DND-41 (cell line): ENCODE measurements at regions not wholly inside any gene's neighbourhood (a gene's known extent, or its start where the extent isn't known, plus 50 kb on each side); places are given as distances from the start of the nearest gene placed in this dataset.

Source experiments
- CTCF ChIP-seq: IDR thresholded peaks from 2 replicates; pipeline ENCODE4 v1.5.1; 2012; ENCODE audit warnings: borderline replicate concordance, low read length, moderate library complexity, mild to moderate bottlenecking; ENCODE audit not compliant: poor library complexity, severe bottlenecking; ENCODE audit errors: extremely low read depth
- EZH2 ChIP-seq: IDR thresholded peaks from 3 replicates; pipeline ENCODE4 v1.6.1; 2012; ENCODE audit warnings: borderline replicate concordance, low read depth, mild to moderate bottlenecking, moderate library complexity, low read length, inconsistent platforms; ENCODE audit not compliant: severe bottlenecking

- TF ChIP-seq CTCF: no peak
- no peak for TF ChIP-seq EZH2
Measured at GRCh38 chrX:137263374-137263773, 229.6 kb upstream of the GPR101 start.
